ENCODE measurements at regions not wholly inside any gene's neighbourhood (a gene's known extent, or its start where the extent isn't known, plus 50 kb on each side); places are given as distances from the start of the nearest gene placed in this dataset.

- Histone ChIP-seq H3F3A (ENCODE audit: low read depth) (no peaks in the 10 kb centered on the region), H3K9me3 (ENCODE audit: low read depth) (no peaks in the 10 kb centered on the region), H3K4me2 (no peak overlapping the region), H3K9ac (no peak overlapping the region), H3K4me3 (no peak overlapping the region), H3K27ac (no peak overlapping the region), H3K4me1 (no peaks in the 10 kb centered on the region), H2AFZ (replicated peaks) (no peak overlapping the region), H3K27me3 (no peaks in the 10 kb centered on the region), H4K20me1 (ENCODE audit: low read depth) (no peaks in the 10 kb centered on the region), H3K79me2 (ENCODE audit: low read depth) (no peaks in the 10 kb centered on the region), H3K36me3 (no peaks in the 10 kb centered on the region)
- no peak overlapping the region for H3K27ac Mint-ChIP-seq
- no peak for DNase-seq (ENCODE audit: low spot score)
- TF ChIP-seq, protein P1, sequence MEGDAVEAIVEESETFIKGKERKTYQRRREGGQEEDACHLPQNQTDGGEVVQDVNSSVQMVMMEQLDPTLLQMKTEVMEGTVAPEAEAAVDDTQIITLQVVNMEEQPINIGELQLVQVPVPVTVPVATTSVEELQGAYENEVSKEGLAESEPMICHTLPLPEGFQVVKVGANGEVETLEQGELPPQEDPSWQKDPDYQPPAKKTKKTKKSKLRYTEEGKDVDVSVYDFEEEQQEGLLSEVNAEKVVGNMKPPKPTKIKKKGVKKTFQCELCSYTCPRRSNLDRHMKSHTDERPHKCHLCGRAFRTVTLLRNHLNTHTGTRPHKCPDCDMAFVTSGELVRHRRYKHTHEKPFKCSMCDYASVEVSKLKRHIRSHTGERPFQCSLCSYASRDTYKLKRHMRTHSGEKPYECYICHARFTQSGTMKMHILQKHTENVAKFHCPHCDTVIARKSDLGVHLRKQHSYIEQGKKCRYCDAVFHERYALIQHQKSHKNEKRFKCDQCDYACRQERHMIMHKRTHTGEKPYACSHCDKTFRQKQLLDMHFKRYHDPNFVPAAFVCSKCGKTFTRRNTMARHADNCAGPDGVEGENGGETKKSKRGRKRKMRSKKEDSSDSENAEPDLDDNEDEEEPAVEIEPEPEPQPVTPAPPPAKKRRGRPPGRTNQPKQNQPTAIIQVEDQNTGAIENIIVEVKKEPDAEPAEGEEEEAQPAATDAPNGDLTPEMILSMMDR (IDR thresholded peaks at IDR 0.05), result no peak
- TF ChIP-seq EZH2phosphoT487 (IDR thresholded peaks at IDR 0.05) (no peak), EZH2 (IDR thresholded peaks at IDR 0.05) (no peak)
- no peaks in the 10 kb centered on the region for H3K4me1 Mint-ChIP-seq
- H3K4me3 Mint-ChIP-seq, result no peak overlapping the region
- no peaks in the 10 kb centered on the region for H3K27me3 Mint-ChIP-seq (ENCODE audit: insufficient read depth, low read depth)
- H3K36me3 Mint-ChIP-seq, result no peaks in the 10 kb centered on the region
- H3K9me3 Mint-ChIP-seq, result peaks cover 3% of the 10 kb centered on the region
These were observed 279.4 kb downstream of the PTGER3 start for GRCh38 chr1:70768216-70768615.

GRCh38 chr1:70778056-70778762 is 269.4 kb downstream of the PTGER3 start:
- Histone ChIP-seq H3K9ac (no peak overlapping the region), H3F3A (ENCODE audit: low read depth) (no peaks in the 10 kb centered on the region), H3K4me1 (no peaks in the 10 kb centered on the region), H3K27ac (no peak overlapping the region), H4K20me1 (ENCODE audit: low read depth) (no peaks in the 10 kb centered on the region), H3K27me3 (no peaks in the 10 kb centered on the region), H3K79me2 (ENCODE audit: low read depth) (no peaks in the 10 kb centered on the region), H3K4me2 (no peak overlapping the region), H3K4me3 (no peak overlapping the region), H3K9me3 (ENCODE audit: low read depth) (no peaks in the 10 kb centered on the region), H3K36me3 (no peaks in the 10 kb centered on the region), H2AFZ (replicated peaks) (no peak overlapping the region)
- Mint-ChIP-seq H3K27ac (no peak overlapping the region), H3K4me1 (no peaks in the 10 kb centered on the region), H3K27me3 (ENCODE audit: insufficient read depth, low read depth) (peaks cover 2% of the 10 kb centered on the region), H3K4me3 (no peak overlapping the region), H3K36me3 (no peaks in the 10 kb centered on the region), H3K9me3 (no peaks in the 10 kb centered on the region)
- TF ChIP-seq EZH2phosphoT487 (IDR thresholded peaks at IDR 0.05), result no peak
- TF ChIP-seq EZH2 (IDR thresholded peaks at IDR 0.05), result no peak
- TF ChIP-seq, protein P1 (IDR thresholded peaks at IDR 0.05), result no peak
- DNase-seq (ENCODE audit: low spot score), result no peak

DNA sequence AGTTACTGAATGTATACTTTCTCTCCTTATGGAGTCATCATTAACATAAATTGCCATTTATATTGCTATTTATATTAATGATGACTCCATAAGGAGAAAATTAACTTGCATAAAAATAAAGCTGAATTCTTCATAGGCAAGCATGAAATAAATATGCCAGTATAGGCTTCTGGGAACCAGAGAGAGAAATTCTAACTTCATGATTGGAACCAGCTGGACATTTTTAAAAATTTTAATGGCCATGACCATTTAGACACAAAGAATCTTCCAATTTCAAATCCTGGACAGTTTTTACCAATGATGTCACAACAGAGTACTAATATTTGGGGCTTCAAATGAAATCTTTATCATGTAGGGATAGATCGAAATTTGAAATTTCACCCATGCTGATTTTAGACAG is 268.7 kb downstream of the PTGER3 start:
- H2AFZ ChIP-seq (replicated peaks), result no peak overlapping the region

More for the DNA sequence above, 268.7 kb downstream of the PTGER3 start:
- Histone ChIP-seq H3K79me2 (ENCODE audit: low read depth) (no peaks in the 10 kb centered on the region), H3K9ac (no peak overlapping the region), H3K9me3 (ENCODE audit: low read depth) (no peaks in the 10 kb centered on the region), H3K4me1 (no peaks in the 10 kb centered on the region), H3K4me3 (no peak overlapping the region), H3K4me2 (no peak overlapping the region), H4K20me1 (ENCODE audit: low read depth) (no peaks in the 10 kb centered on the region), H3F3A (ENCODE audit: low read depth) (no peaks in the 10 kb centered on the region), H3K36me3 (no peaks in the 10 kb centered on the region), H3K27ac (no peak overlapping the region), H3K27me3 (no peaks in the 10 kb centered on the region)
- H3K27me3 Mint-ChIP-seq (ENCODE audit: insufficient read depth, low read depth), result peaks cover 2% of the 10 kb centered on the region
- no peak for DNase-seq (ENCODE audit: low spot score)
- TF ChIP-seq EZH2 (IDR thresholded peaks at IDR 0.05) (no peak), EZH2phosphoT487 (IDR thresholded peaks at IDR 0.05) (no peak)
- TF ChIP-seq, protein P1 (IDR thresholded peaks at IDR 0.05), result no peak
- H3K27ac Mint-ChIP-seq, result no peak overlapping the region
- H3K4me1 Mint-ChIP-seq, result no peaks in the 10 kb centered on the region
- H3K4me3 Mint-ChIP-seq, result no peak overlapping the region
- no peaks in the 10 kb centered on the region for H3K36me3 Mint-ChIP-seq
- H3K9me3 Mint-ChIP-seq, result no peaks in the 10 kb centered on the region
